Lung (tissue), 11 donors: ENCODE measurements at regions not wholly inside any gene's neighbourhood (a gene's known extent, or its start where the extent isn't known, plus 50 kb on each side); places are given as distances from the start of the nearest gene placed in this dataset.
"Not testable (repeated sequence)": the region's sequence is repeated elsewhere in the genome, so short reads cannot be mapped to it uniquely, and the experiment has no call there.

Experiments used
- ATAC-seq: fragments of 200-7000 bp; cut with Tn5 transposase; one replicate; pipeline ENCODE4 v1.9.1; 2020; ENCODE audit warnings: moderate number of reproducible peaks; ENCODE audit not compliant: insufficient read depth, low FRiP score
- DNase-seq, 3 donors: peaks; one replicate each; pipeline ENCODE4 v3.0.0-alpha.2; 2013 to 2017
- H3K27ac ChIP-seq, 2 donors: one replicate each; pipeline ENCODE4 v1.5.1; 2013; ENCODE audit warnings: mild to moderate bottlenecking in 2 of 2, moderate library complexity in 2 of 2, control low read depth in 1 of 2, inconsistent platforms in 1 of 2, low read depth in 1 of 2, low read length in 1 of 2
- H3K27me3 ChIP-seq, 3 donors: one replicate each; pipeline ENCODE4 v1.5.1; 2013; ENCODE audit warnings: low read length in 2 of 3; ENCODE audit not compliant: control insufficient read depth in 3 of 3, insufficient read depth in 3 of 3
- H3K36me3 ChIP-seq, 4 donors: one replicate each; pipeline ENCODE4 v1.5.1; 2013; ENCODE audit warnings: low read length in 4 of 4, mild to moderate bottlenecking in 1 of 4, moderate library complexity in 1 of 4; ENCODE audit not compliant: control insufficient read depth in 4 of 4, insufficient read depth in 4 of 4
- H3K4me1 ChIP-seq, 5 donors: one replicate each; pipeline ENCODE4 v1.5.1; 2013; ENCODE audit warnings: low read length in 5 of 5, mild to moderate bottlenecking in 2 of 5, moderate library complexity in 1 of 5; ENCODE audit not compliant: control insufficient read depth in 5 of 5, insufficient read depth in 5 of 5
- H3K4me3 ChIP-seq: one replicate; pipeline ENCODE4 v1.5.1; 2013; ENCODE audit warnings: mild to moderate bottlenecking, control low read depth, moderate library complexity
- H3K9ac ChIP-seq, 2 donors: one replicate each; pipeline ENCODE4 v1.5.1; 2013; ENCODE audit warnings: low read length in 2 of 2, control low read depth in 1 of 2; ENCODE audit not compliant: insufficient read depth in 1 of 2
- H3K9me3 ChIP-seq, 4 donors: one replicate each; pipeline ENCODE4 v1.5.1; 2013; ENCODE audit warnings: low read length in 3 of 4, mild to moderate bottlenecking in 1 of 4, moderate library complexity in 1 of 4; ENCODE audit not compliant: control insufficient read depth in 4 of 4, insufficient read depth in 3 of 4
- WGBS, 2 donors: extraction: QIAGEN DNeasy Blood & Tissue Kit; methylation state at CpG; one replicate each; pipeline ENCODE4 v1.1.7; 2013; 5-methylcytosine and 5-hydroxymethylcytosine counted together
- TF ChIP-seq, protein P1 (sequence below): IDR thresholded peaks from 2 replicates; pipeline ENCODE4 v1.5.1; 2012; ENCODE audit warnings: mild to moderate bottlenecking; ENCODE audit errors: control extremely low read depth, extremely low read depth
- donor health status: control.
- donor health status: control.
- donor health status: Bipolar disorder and iron deficiency.
- donor health status: healthy.
- donor health status: DM: yes; HTN: yes; CAD: no.

GRCh38 chr4:74559853-74560252 lies 114.9 kb downstream of the AREG start:
- no peak overlapping the region for H3K9ac ChIP-seq
- DNase-seq (no peak), ATAC-seq (no peak)
- H3K9me3 ChIP-seq: peaks cover 0 to 3% (median 0%) of the 10 kb centered on the region in 4 donors
- H3K4me3 ChIP-seq: no peak overlapping the region
- no peaks in the 10 kb centered on the region for H3K36me3 ChIP-seq
- no peaks in the 10 kb centered on the region for H3K27me3 ChIP-seq
- H3K27ac ChIP-seq: no peak overlapping the region
- TF ChIP-seq, protein P1, sequence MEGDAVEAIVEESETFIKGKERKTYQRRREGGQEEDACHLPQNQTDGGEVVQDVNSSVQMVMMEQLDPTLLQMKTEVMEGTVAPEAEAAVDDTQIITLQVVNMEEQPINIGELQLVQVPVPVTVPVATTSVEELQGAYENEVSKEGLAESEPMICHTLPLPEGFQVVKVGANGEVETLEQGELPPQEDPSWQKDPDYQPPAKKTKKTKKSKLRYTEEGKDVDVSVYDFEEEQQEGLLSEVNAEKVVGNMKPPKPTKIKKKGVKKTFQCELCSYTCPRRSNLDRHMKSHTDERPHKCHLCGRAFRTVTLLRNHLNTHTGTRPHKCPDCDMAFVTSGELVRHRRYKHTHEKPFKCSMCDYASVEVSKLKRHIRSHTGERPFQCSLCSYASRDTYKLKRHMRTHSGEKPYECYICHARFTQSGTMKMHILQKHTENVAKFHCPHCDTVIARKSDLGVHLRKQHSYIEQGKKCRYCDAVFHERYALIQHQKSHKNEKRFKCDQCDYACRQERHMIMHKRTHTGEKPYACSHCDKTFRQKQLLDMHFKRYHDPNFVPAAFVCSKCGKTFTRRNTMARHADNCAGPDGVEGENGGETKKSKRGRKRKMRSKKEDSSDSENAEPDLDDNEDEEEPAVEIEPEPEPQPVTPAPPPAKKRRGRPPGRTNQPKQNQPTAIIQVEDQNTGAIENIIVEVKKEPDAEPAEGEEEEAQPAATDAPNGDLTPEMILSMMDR: no peak
- no peaks in the 10 kb centered on the region for H3K4me1 ChIP-seq
- WGBS, 2 donors: 60% methylated on average over 1 of the region's 1 CpG

GRCh38 chr4:74567981-74568380 lies 123.0 kb downstream of the AREG start:
- Histone ChIP-seq H3K4me1 (no peaks in the 10 kb centered on the region), H3K4me3 (no peak overlapping the region), H3K9ac (no peak overlapping the region), H3K9me3 (peaks cover 0 to 2% (median 0%) of the 10 kb centered on the region in 4 donors), H3K36me3 (no peaks in the 10 kb centered on the region), H3K27ac (no peak overlapping the region), H3K27me3 (no peaks in the 10 kb centered on the region)
- TF ChIP-seq, protein P1: no peak
- 94 to 95% methylated on average over 4 of the region's 4 CpGs for WGBS, 2 donors
- ATAC-seq: no peak
- no peak for DNase-seq

GRCh38 chr4:74570095-74570494 lies 125.2 kb downstream of the AREG start:
- DNase-seq: no peak
- Histone ChIP-seq H3K4me3 (no peak overlapping the region), H3K4me1 (no peaks in the 10 kb centered on the region), H3K27me3 (no peaks in the 10 kb centered on the region), H3K9me3 (peaks cover 0 to 2% (median 0%) of the 10 kb centered on the region in 4 donors), H3K36me3 (no peaks in the 10 kb centered on the region), H3K9ac (no peak overlapping the region), H3K27ac (no peak overlapping the region)
- no peak for ATAC-seq
- TF ChIP-seq, protein P1: no peak
- 87 to 92% methylated on average over 3 of the region's 3 CpGs for WGBS, 2 donors

GRCh38 chr4:74578329-74578728 lies 133.4 kb downstream of the AREG start:
- DNase-seq: no peak
- no peaks in the 10 kb centered on the region for H3K36me3 ChIP-seq
- TF ChIP-seq, protein P1: no peak
- H3K9ac ChIP-seq: no peak overlapping the region
- no peaks in the 10 kb centered on the region for H3K4me1 ChIP-seq
- H3K9me3 ChIP-seq: no peaks in the 10 kb centered on the region
- H3K4me3 ChIP-seq: no peak overlapping the region
- H3K27ac ChIP-seq: no peak overlapping the region
- ATAC-seq: no peak
- no peaks in the 10 kb centered on the region for H3K27me3 ChIP-seq

- not testable (repeated sequence) for ATAC-seq, H3K9ac ChIP-seq, H3K9me3 ChIP-seq, H3K4me3 ChIP-seq, H3K27ac ChIP-seq, H3K36me3 ChIP-seq, DNase-seq, H3K4me1 ChIP-seq, H3K27me3 ChIP-seq
- WGBS, 2 donors: 88 to 94% methylated on average over 19 of the region's 19 CpGs
Observed at GRCh38 chr4:74578865-74579264, 133.9 kb downstream of the AREG start.
